MM.1S (cell line): ENCODE measurements at regions not wholly inside any gene's neighbourhood (a gene's known extent, or its start where the extent isn't known, plus 50 kb on each side); places are given as distances from the start of the nearest gene placed in this dataset.
"Not testable (repeated sequence)": the region's sequence is repeated elsewhere in the genome, so short reads cannot be mapped to it uniquely, and the experiment has no call there.

ENCODE experiments used
- DNase-seq: peaks from one replicate; pipeline ENCODE4 v3.0.0-alpha.2; 2015
- H2AFZ ChIP-seq: fragments of 300-600 bp; sonication (generic); 2 replicates; pipeline ENCODE4 v1.6.0; 2016; ENCODE audit warnings: antibody characterized with exemption, low read length
- H3F3A ChIP-seq: fragments of 300-600 bp; sonication (generic); 2 replicates; pipeline ENCODE4 v1.6.1; 2016; ENCODE audit warnings: mild to moderate bottlenecking, antibody characterized with exemption, low read length, moderate library complexity, mixed read lengths; ENCODE audit not compliant: insufficient read depth
- H3K27ac ChIP-seq: fragments of 300-600 bp; sonication (generic); 2 replicates; pipeline ENCODE4 v1.5.1; 2016; ENCODE audit warnings: mild to moderate bottlenecking, low read length
- H3K27me3 ChIP-seq: fragments of 300-600 bp; sonication (generic); replicated peaks from 2 replicates; pipeline ENCODE4 v1.6.0; 2016; ENCODE audit warnings: low read length; ENCODE audit not compliant: insufficient read depth
- H3K36me3 ChIP-seq: fragments of 300-600 bp; sonication (generic); replicated peaks from 2 replicates; pipeline ENCODE4 v1.6.1; 2016; ENCODE audit warnings: mild to moderate bottlenecking, low read length, mixed read lengths; ENCODE audit not compliant: insufficient read depth
- H3K4me1 ChIP-seq: fragments of 300-600 bp; sonication (generic); 2 replicates; pipeline ENCODE4 v1.6.1; 2016; ENCODE audit warnings: low read length, mixed read lengths
- H3K4me2 ChIP-seq: fragments of 300-600 bp; sonication (generic); 2 replicates; pipeline ENCODE4 v1.6.0; 2016; ENCODE audit warnings: low read depth, low read length
- H3K4me3 ChIP-seq: fragments of 300-600 bp; sonication (generic); 2 replicates; pipeline ENCODE4 v1.5.1; 2016; ENCODE audit warnings: low read length, mixed read lengths
- H3K79me2 ChIP-seq: fragments of 300-600 bp; sonication (generic); 2 replicates; pipeline ENCODE4 v1.6.1; 2016; ENCODE audit warnings: mixed run types, low read length, mixed read lengths
- H3K9ac ChIP-seq: fragments of 300-600 bp; sonication (generic); 2 replicates; pipeline ENCODE4 v1.6.1; 2016; ENCODE audit warnings: low read length, mixed read lengths
- H3K9me2 ChIP-seq: fragments of 300-600 bp; sonication (generic); replicated peaks from 2 replicates; pipeline ENCODE4 v1.6.1; 2016; ENCODE audit warnings: mild to moderate bottlenecking, low read length, mixed read lengths; ENCODE audit not compliant: insufficient read depth
- H3K9me3 ChIP-seq: fragments of 300-600 bp; sonication (generic); replicated peaks from 2 replicates; pipeline ENCODE4 v1.6.1; 2016; ENCODE audit warnings: mild to moderate bottlenecking, low read length, mixed read lengths; ENCODE audit not compliant: insufficient read depth
- H4K20me1 ChIP-seq: fragments of 300-600 bp; sonication (generic); 2 replicates; pipeline ENCODE4 v1.6.1; 2016; ENCODE audit warnings: mild to moderate bottlenecking, low read length, moderate library complexity, mixed read lengths; ENCODE audit not compliant: insufficient read depth
- EZH2 ChIP-seq: fragments of 300-600 bp; sonication (generic); optimal IDR thresholded peaks from 2 replicates; pipeline ENCODE3; 2017; ENCODE audit warnings: low read depth, mild to moderate bottlenecking, antibody characterized with exemption, low read length, mixed read lengths
- EZH2phosphoT487 ChIP-seq: fragments of 300-600 bp; sonication (generic); IDR thresholded peaks from 2 replicates; pipeline ENCODE4 v1.6.1; 2018; ENCODE audit warnings: antibody characterized with exemption, low read length
- TF ChIP-seq, protein P1 (sequence below): fragments of 300-600 bp; sonication (generic); IDR thresholded peaks from 2 replicates; pipeline ENCODE4 v1.5.1; 2016; ENCODE audit warnings: antibody characterized with exemption, low read length, mixed read lengths

DNA sequence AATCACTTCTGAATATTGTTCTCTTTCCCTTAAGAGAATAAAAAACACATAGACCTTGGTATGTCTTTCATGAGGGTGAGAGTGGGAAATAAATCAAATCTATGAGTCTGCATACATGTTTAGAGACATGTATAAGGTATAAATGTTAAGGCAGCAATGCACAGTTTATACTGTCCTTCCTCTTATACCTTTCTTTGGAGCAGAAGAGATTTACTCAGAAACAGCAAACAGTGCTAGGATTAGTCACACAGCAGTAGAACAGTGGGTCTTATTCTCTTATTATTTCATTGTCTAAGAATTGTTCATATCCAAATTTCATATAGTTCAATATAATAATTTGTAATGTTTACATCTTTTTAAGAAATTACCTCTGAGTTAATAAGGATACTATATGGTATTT lies 126.7 kb upstream of the TMEM196 start:
- Histone ChIP-seq H3K4me3 (no peak overlapping the region), H3K79me2 (no peaks in the 10 kb centered on the region), H3K4me1 (no peaks in the 10 kb centered on the region), H3K9ac (no peak overlapping the region), H2AFZ (no peak overlapping the region), H4K20me1 (no peaks in the 10 kb centered on the region), H3K27me3 (no peaks in the 10 kb centered on the region), H3K9me3 (no peaks in the 10 kb centered on the region), H3K36me3 (no peaks in the 10 kb centered on the region), H3K27ac (no peak overlapping the region), H3F3A (no peaks in the 10 kb centered on the region), H3K4me2 (no peak overlapping the region), H3K9me2 (no peaks in the 10 kb centered on the region)
- TF ChIP-seq, protein P1, sequence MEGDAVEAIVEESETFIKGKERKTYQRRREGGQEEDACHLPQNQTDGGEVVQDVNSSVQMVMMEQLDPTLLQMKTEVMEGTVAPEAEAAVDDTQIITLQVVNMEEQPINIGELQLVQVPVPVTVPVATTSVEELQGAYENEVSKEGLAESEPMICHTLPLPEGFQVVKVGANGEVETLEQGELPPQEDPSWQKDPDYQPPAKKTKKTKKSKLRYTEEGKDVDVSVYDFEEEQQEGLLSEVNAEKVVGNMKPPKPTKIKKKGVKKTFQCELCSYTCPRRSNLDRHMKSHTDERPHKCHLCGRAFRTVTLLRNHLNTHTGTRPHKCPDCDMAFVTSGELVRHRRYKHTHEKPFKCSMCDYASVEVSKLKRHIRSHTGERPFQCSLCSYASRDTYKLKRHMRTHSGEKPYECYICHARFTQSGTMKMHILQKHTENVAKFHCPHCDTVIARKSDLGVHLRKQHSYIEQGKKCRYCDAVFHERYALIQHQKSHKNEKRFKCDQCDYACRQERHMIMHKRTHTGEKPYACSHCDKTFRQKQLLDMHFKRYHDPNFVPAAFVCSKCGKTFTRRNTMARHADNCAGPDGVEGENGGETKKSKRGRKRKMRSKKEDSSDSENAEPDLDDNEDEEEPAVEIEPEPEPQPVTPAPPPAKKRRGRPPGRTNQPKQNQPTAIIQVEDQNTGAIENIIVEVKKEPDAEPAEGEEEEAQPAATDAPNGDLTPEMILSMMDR = no peak
- no peak for TF ChIP-seq EZH2phosphoT487
- no peak for TF ChIP-seq EZH2
- DNase-seq = no peak

DNA sequence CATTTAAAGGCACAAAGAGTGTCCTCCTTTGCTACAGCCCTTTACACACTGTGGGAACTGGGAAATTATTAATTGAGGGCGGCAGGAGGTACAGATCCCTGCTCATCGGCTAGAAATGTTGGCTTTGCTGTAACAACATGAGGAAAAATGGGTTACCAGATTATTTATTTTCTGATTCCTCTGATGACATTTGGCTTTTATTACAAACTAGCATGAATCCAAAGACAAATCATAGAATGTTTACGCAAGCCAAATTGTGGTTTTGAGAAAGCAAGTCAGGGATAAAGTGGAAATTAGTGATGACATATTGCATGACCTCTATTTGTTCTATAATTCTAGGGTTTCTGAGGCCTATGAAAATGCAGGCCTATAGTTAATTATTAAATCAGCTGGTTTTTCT lies 126.1 kb upstream of the TMEM196 start:
- no peaks in the 10 kb centered on the region for H3K4me1 ChIP-seq
- H3F3A ChIP-seq = no peaks in the 10 kb centered on the region
- no peak overlapping the region for H3K4me3 ChIP-seq
- TF ChIP-seq EZH2 (no peak), EZH2phosphoT487 (no peak)
- TF ChIP-seq, protein P1 = no peak
- no peak overlapping the region for H2AFZ ChIP-seq
- H3K9me2 ChIP-seq = no peaks in the 10 kb centered on the region
- no peaks in the 10 kb centered on the region for H3K36me3 ChIP-seq
- no peak overlapping the region for H3K4me2 ChIP-seq
- H3K27ac ChIP-seq = no peak overlapping the region
- H3K9ac ChIP-seq = no peak overlapping the region
- no peak for DNase-seq
- no peaks in the 10 kb centered on the region for H3K27me3 ChIP-seq
- no peaks in the 10 kb centered on the region for H3K9me3 ChIP-seq
- no peaks in the 10 kb centered on the region for H4K20me1 ChIP-seq
- H3K79me2 ChIP-seq = no peaks in the 10 kb centered on the region

DNA sequence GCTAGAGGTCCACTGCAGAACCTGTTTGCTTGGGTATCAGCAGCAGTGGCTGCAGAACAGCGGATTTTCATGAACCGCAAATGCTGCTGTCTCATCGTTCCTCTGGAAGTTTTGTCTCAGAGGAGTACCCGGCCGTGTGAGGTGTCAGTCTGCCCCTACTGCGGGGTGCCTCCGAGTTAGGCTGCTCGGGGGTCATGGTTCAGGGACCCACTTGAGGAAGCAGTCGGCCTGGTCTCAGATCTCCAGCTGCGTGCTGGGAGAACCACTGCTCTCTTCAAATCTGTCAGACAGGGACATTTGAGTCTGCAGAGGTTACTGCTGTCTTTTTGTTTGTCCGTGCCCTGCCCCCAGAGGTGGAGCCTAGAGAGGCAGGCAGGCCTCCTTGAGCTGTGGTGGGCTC lies 109.5 kb upstream of the TMEM196 start:
- not testable (repeated sequence) for DNase-seq, H3K9me3 ChIP-seq, H4K20me1 ChIP-seq

DNA sequence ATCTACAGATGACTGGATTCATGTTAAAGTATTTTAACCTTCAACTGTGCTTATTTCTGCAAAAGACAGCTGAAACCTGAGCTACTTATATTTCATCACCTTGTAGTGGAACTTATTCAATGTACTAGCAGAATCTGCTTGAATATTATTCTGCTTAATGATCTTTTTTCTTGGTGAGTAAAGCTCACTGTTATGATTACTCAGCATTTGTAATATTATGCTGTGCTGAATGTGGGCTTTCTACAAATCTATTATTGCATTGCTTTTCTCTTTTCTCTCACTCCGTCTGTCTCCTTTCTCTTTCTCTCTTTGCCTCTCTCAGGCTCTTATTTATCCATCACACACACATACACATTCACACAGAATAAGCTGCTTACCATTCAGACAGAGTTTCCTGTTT lies 98.7 kb upstream of the TMEM196 start:
- no peaks in the 10 kb centered on the region for H3K9me3 ChIP-seq
- H3F3A ChIP-seq = no peaks in the 10 kb centered on the region
- H2AFZ ChIP-seq = no peak overlapping the region
- no peak for DNase-seq
- H3K79me2 ChIP-seq = no peaks in the 10 kb centered on the region
- no peak overlapping the region for H3K27ac ChIP-seq
- TF ChIP-seq EZH2phosphoT487 (no peak), EZH2 (no peak)
- TF ChIP-seq, protein P1 = no peak
- H3K27me3 ChIP-seq = no peaks in the 10 kb centered on the region
- no peak overlapping the region for H3K9ac ChIP-seq
- H3K4me1 ChIP-seq = no peaks in the 10 kb centered on the region
- no peak overlapping the region for H3K4me3 ChIP-seq
- no peak overlapping the region for H3K4me2 ChIP-seq
- H3K36me3 ChIP-seq = no peaks in the 10 kb centered on the region
- no peaks in the 10 kb centered on the region for H4K20me1 ChIP-seq
- no peaks in the 10 kb centered on the region for H3K9me2 ChIP-seq

More for the DNA sequence above, 109.5 kb upstream of the TMEM196 start:
- not testable (repeated sequence) for H3K4me2 ChIP-seq, H3K9ac ChIP-seq, H3K79me2 ChIP-seq, H3K27me3 ChIP-seq, H3K36me3 ChIP-seq, H3K4me1 ChIP-seq, H3K4me3 ChIP-seq, H3F3A ChIP-seq, H3K27ac ChIP-seq, H2AFZ ChIP-seq, H3K9me2 ChIP-seq
